Adrenal gland (tissue), 9 donors: ENCODE measurements at regions not wholly inside any gene's neighbourhood (a gene's known extent, or its start where the extent isn't known, plus 50 kb on each side); places are given as distances from the start of the nearest gene placed in this dataset.

ENCODE experiments used
- DNase-seq, 7 donors: peaks; one replicate each; pipeline ENCODE4 v3.0.0-alpha.2; 2019 to 2020
- H3K27ac ChIP-seq, 5 donors: fragments of 200-600 bp; sonication (generic) in 4 of 5; 1 replicate in 3 of 5; 2 replicates in 2 of 5; pipeline versions ENCODE4 v1.5.1 to v1.8.0; 2016 to 2020; ENCODE audit warnings: mild to moderate bottlenecking in 1 of 5
- H3K27me3 ChIP-seq: fragments of 200-600 bp; 2 replicates; pipeline ENCODE4 v1.8.0; 2021
- H3K36me3 ChIP-seq, 2 donors: fragments of 200-600 bp; replicated peaks in 1 of 2; 1 replicate in 1 of 2; 2 replicates in 1 of 2; pipeline versions ENCODE4 v1.5.1 to v1.8.0; 2018 to 2022
- H3K4me1 ChIP-seq, 2 donors: fragments of 200-600 bp; replicated peaks in 1 of 2; 1 replicate in 1 of 2; 2 replicates in 1 of 2; pipeline versions ENCODE4 v1.5.1 to v1.8.0; 2018 to 2021
- H3K4me3 ChIP-seq, 4 donors: fragments of 200-600 bp; sonication (generic) in 3 of 4; one replicate each; pipeline ENCODE4 v1.5.1; 2016 to 2018
- H3K9me3 ChIP-seq, 3 donors: fragments of 200-600 bp; sonication (generic) in 1 of 3; replicated peaks in 1 of 3; 1 replicate in 2 of 3; 2 replicates in 1 of 3; pipeline versions ENCODE4 v1.5.1 to v1.8.0; 2016 to 2021
- POLR2A ChIP-seq, 2 donors: fragments of 450-650 bp; IDR thresholded peaks; one replicate each; pipeline ENCODE4 v1.6.1; 2017; ENCODE audit warnings: antibody characterized with exemption in 2 of 2, mild to moderate bottlenecking in 2 of 2, moderate library complexity in 1 of 2
- WGBS, 4 donors: extraction: QIAGEN DNeasy Blood & Tissue Kit in 2 of 4; methylation state at CpG; one replicate each; pipeline versions ENCODE4 v1.1.5 to v1.1.7; 2013 to 2017; 5-methylcytosine and 5-hydroxymethylcytosine counted together
- intact Hi-C, 2 donors: fragments of 100-400 bp; cut with DNase I; formaldehyde crosslinking; loops; one replicate each; pipeline versions ENCODE4 v1.14.1 to v1.15.0; 2022 to 2023
- TF ChIP-seq, protein P1 (sequence below), 6 experiments: fragments of 450-650 bp in 4 of 6; fragments of 200-600 bp in 2 of 6; sonication (generic) in 1 of 6; IDR thresholded peaks; 1 replicate in 5 of 6; 2 replicates in 1 of 6; pipeline versions ENCODE4 v1.5.1 to v1.8.0; 2016 to 2021; ENCODE audit warnings: antibody characterized with exemption in 6 of 6, mild to moderate bottlenecking in 2 of 6, moderate library complexity in 1 of 6
- donor health status: healthy with polysubstance abuse.
- donor health status: Bipolar disorder and iron deficiency.
- donor health status: DM: yes; HTN: yes; CAD: no.
- donor health status: DM: no; HTN: no; CAD: no.
- donor health status: DM: no; HTN: no; CAD: no.

DNA sequence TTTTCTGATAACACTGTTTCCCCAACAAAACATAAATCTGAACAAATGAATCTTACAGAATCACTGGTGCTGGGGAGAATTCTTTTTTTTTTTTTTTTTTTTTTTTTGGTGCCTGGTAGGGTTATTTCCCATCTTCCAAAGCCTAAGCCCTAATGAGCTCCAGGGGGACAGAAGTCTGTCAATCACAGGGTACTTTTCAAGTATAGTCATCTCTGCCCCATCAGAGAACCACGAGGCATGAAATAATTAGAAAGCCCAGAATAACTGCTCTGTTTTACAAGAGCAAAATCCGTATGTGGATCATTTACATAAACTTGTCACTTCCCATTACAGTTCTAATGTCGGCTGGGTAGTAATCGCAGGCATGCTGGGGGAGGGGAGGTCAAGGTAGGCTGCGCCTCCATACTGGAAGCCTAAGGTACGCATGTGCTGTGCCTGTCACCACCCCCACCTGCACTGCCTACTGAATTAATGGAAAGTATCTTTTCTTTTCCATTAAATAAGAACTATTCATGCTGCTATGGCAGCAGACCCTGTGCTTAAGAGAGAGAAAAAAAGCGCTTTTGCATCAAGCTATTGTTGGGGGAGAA lies 164.7 kb upstream of the LEF1 start:
- Histone ChIP-seq H3K4me1 (peaks cover 4 to 20% of the 10 kb centered on the region in 2 donors), H3K4me3 (no peak overlapping the region), H3K36me3 (no peaks in the 10 kb centered on the region), H3K27ac (no peak overlapping the region), H3K27me3 (no peaks in the 10 kb centered on the region), H3K9me3 (no peaks in the 10 kb centered on the region)
- DNase-seq = no peak
- 85 to 91% (median 86%) methylated on average over 7 of the region's 7 CpGs for WGBS, 4 donors
- TF ChIP-seq POLR2A (IDR thresholded peaks at IDR 0.05) = no peak
- TF ChIP-seq, protein P1, sequence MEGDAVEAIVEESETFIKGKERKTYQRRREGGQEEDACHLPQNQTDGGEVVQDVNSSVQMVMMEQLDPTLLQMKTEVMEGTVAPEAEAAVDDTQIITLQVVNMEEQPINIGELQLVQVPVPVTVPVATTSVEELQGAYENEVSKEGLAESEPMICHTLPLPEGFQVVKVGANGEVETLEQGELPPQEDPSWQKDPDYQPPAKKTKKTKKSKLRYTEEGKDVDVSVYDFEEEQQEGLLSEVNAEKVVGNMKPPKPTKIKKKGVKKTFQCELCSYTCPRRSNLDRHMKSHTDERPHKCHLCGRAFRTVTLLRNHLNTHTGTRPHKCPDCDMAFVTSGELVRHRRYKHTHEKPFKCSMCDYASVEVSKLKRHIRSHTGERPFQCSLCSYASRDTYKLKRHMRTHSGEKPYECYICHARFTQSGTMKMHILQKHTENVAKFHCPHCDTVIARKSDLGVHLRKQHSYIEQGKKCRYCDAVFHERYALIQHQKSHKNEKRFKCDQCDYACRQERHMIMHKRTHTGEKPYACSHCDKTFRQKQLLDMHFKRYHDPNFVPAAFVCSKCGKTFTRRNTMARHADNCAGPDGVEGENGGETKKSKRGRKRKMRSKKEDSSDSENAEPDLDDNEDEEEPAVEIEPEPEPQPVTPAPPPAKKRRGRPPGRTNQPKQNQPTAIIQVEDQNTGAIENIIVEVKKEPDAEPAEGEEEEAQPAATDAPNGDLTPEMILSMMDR (IDR thresholded peaks at IDR 0.05) = no peak
- intact Hi-C loops = no loop called here

DNA sequence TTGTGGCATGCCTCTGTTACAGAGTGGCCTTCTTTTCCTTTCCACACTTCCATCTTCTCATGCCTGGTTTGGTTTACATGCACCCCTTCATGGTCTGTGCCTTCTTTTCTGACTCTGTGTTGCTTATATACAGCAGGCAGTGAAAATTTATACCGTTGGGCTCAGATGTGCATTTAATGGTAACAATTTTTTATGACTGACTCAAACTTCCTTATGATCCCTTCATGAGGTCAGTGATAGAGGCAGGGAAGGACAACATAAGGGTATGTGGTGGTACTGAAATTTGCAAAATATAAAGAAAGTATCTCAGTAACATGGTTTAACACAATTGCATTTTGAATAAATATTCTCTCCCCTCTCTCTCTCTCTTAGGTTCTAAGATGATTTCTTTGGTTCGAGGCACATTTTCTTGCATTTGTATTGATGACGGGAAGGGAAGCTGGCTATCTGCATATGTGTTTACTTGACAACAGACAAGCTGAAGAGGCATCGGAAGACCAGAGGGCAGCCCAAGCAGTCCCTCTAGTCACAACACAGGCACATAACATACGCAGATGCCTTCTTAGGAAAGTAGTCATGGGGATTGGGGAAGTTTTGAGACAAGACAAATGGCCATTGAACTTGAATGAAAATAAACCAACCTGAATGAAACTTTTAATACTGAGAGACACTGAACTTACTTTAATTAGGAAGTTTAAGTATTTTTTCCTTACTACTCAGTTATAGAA lies 163.3 kb upstream of the LEF1 start:
- 78 to 88% (median 87%) methylated on average over 5 of the region's 5 CpGs for WGBS, 4 donors
- DNase-seq = no peak
- Histone ChIP-seq H3K36me3 (no peaks in the 10 kb centered on the region), H3K27me3 (no peaks in the 10 kb centered on the region), H3K4me3 (no peak overlapping the region), H3K4me1 (peaks cover 0 to 7% of the 10 kb centered on the region in 2 donors), H3K27ac (no peak overlapping the region), H3K9me3 (no peaks in the 10 kb centered on the region)
- intact Hi-C loops = no loop called here
- TF ChIP-seq, protein P1 (IDR thresholded peaks at IDR 0.05) = no peak
- TF ChIP-seq POLR2A (IDR thresholded peaks at IDR 0.05) = no peak

DNA sequence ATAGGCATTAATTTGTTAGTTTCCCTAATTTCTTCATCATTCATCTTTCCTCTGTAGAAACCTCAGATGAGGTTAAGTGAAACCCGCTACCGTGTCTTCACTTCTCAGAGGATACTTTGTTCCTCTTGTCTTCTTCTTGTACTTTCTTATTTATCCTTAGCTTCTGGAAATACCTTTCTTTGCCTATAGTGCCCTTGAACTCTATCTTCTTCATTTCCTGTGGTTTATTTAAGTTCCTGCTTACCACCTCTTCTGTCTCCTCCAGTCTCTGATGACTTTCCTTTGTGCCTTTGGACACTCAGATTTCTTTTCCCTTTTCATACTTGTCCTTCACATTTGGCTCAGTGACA lies 159.6 kb upstream of the LEF1 start:
- Histone ChIP-seq H3K27ac (no peak overlapping the region), H3K9me3 (no peaks in the 10 kb centered on the region), H3K36me3 (no peaks in the 10 kb centered on the region), H3K4me3 (no peak overlapping the region), H3K4me1 (no peaks in the 10 kb centered on the region), H3K27me3 (no peaks in the 10 kb centered on the region)
- TF ChIP-seq, protein P1 (IDR thresholded peaks at IDR 0.05) = no peak
- no peak for TF ChIP-seq POLR2A (IDR thresholded peaks at IDR 0.05)
- intact Hi-C loops = no loop called here
- 85 to 96% (median 87%) methylated on average over 2 of the region's 2 CpGs for WGBS, 4 donors
- no peak for DNase-seq

DNA sequence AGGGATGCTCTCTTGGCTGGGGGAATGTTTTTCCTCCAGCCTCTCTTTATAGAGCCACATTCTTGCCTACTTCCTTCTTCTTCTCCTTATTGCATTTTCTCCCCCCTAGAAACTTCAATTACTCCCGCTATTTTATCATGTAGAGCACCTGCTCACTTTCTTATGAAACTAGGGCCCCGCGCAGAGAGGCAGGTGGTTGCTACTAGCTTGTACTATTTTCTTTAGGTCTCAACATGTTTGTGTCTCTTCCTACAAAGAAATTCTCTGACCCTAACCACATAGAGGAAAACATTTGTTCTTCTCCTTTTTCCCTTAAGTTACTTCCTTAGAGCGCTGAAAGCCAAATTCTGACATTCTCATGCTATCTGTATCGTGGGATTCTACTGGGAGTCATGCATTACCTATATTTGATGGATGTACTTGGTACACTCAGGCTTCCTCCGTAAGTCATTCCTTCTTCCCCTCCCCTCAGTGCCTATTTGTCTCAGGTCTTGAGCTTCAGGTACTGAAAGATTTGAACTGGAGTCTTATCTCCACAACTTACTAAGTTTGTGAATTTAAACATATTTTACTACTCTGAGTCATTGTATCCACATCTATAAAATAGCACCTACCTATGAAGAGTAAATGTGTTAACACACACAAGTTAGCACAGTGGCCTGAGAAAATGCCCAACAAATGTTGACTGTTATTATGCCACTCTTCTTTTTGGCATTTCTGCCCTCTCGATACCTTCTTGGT lies 159.1 kb upstream of the LEF1 start:
- Histone ChIP-seq H3K27ac (no peak overlapping the region), H3K9me3 (no peaks in the 10 kb centered on the region), H3K4me3 (no peak overlapping the region), H3K36me3 (no peaks in the 10 kb centered on the region), H3K4me1 (no peaks in the 10 kb centered on the region), H3K27me3 (no peaks in the 10 kb centered on the region)
- DNase-seq = no peak
- 90 to 93% (median 91%) methylated on average over 7 of the region's 7 CpGs for WGBS, 4 donors
- no peak for TF ChIP-seq POLR2A (IDR thresholded peaks at IDR 0.05)
- TF ChIP-seq, protein P1 (IDR thresholded peaks at IDR 0.05) = no peak
- intact Hi-C loops = no loop called here
